ENCODE measurements at regions not wholly inside any gene's neighbourhood (a gene's known extent, or its start where the extent isn't known, plus 50 kb on each side); places are given as distances from the start of the nearest gene placed in this dataset.

- no peak overlapping the region for H3K4me3 ChIP-seq (ENCODE audit: low read depth, low read length)
- DNase-seq (ENCODE audit: low read depth) = no peak
- TF ChIP-seq POLR2A (IDR thresholded peaks at IDR 0.05; ENCODE audit: extremely low read depth, insufficient read length) (no peak), MAX (IDR thresholded peaks at IDR 0.05; ENCODE audit: low read depth, low read length) (no peak), CTCF (IDR thresholded peaks at IDR 0.05; ENCODE audit: low read depth, low read length) (no peak), MYC (IDR thresholded peaks at IDR 0.05; ENCODE audit: low read depth, low read length) (no peak)
Observed at GRCh38 chrX:14267216-14267615, 237.5 kb upstream of the GEMIN8 start.

GRCh38 chrX:14266705-14267104, 237.0 kb upstream of the GEMIN8 start:
- TF ChIP-seq MAX (IDR thresholded peaks at IDR 0.05; ENCODE audit: low read depth, low read length) (no peak), POLR2A (IDR thresholded peaks at IDR 0.05; ENCODE audit: extremely low read depth, insufficient read length) (no peak), MYC (IDR thresholded peaks at IDR 0.05; ENCODE audit: low read depth, low read length) (no peak), CTCF (IDR thresholded peaks at IDR 0.05; ENCODE audit: low read depth, low read length) (no peak)
- H3K4me3 ChIP-seq (ENCODE audit: low read depth, low read length) = no peak overlapping the region
- no peak for DNase-seq (ENCODE audit: low read depth)

- H3K4me3 ChIP-seq (ENCODE audit: low read depth, low read length) = no peak overlapping the region
- no peak for DNase-seq (ENCODE audit: low read depth)
- TF ChIP-seq CTCF (IDR thresholded peaks at IDR 0.05; ENCODE audit: low read depth, low read length) = no peak
- no peak for TF ChIP-seq MAX (IDR thresholded peaks at IDR 0.05; ENCODE audit: low read depth, low read length)
- TF ChIP-seq POLR2A (IDR thresholded peaks at IDR 0.05; ENCODE audit: extremely low read depth, insufficient read length) = no peak
- TF ChIP-seq MYC (IDR thresholded peaks at IDR 0.05; ENCODE audit: low read depth, low read length) = no peak
Observed at GRCh38 chrX:14243823-14244222, 214.1 kb upstream of the GEMIN8 start.

GRCh38 chrX:14235004-14235403, 205.3 kb upstream of the GEMIN8 start:
- no peak overlapping the region for H3K4me3 ChIP-seq (ENCODE audit: low read depth, low read length)
- DNase-seq (ENCODE audit: low read depth) = peak; percentile 10
- TF ChIP-seq POLR2A (IDR thresholded peaks at IDR 0.05; ENCODE audit: extremely low read depth, insufficient read length) = no peak
- no peak for TF ChIP-seq CTCF (IDR thresholded peaks at IDR 0.05; ENCODE audit: low read depth, low read length)

GRCh38 chrX:14232688-14233087, 203.0 kb upstream of the GEMIN8 start:
- no peak for DNase-seq (ENCODE audit: low read depth)
- TF ChIP-seq MYC (IDR thresholded peaks at IDR 0.05; ENCODE audit: low read depth, low read length) = no peak
- TF ChIP-seq MAX (IDR thresholded peaks at IDR 0.05; ENCODE audit: low read depth, low read length) = no peak
- no peak for TF ChIP-seq POLR2A (IDR thresholded peaks at IDR 0.05; ENCODE audit: extremely low read depth, insufficient read length)
- no peak for TF ChIP-seq CTCF (IDR thresholded peaks at IDR 0.05; ENCODE audit: low read depth, low read length)
- H3K4me3 ChIP-seq (ENCODE audit: low read depth, low read length) = no peak overlapping the region

- TF ChIP-seq MYC (IDR thresholded peaks at IDR 0.05; ENCODE audit: low read depth, low read length) = no peak
- no peak for TF ChIP-seq CTCF (IDR thresholded peaks at IDR 0.05; ENCODE audit: low read depth, low read length)
- no peak for TF ChIP-seq MAX (IDR thresholded peaks at IDR 0.05; ENCODE audit: low read depth, low read length)
- TF ChIP-seq POLR2A (IDR thresholded peaks at IDR 0.05; ENCODE audit: extremely low read depth, insufficient read length) = no peak
- DNase-seq (ENCODE audit: low read depth) = no peak
- H3K4me3 ChIP-seq (ENCODE audit: low read depth, low read length) = no peak overlapping the region
Observed at GRCh38 chrX:14228611-14229010, 198.9 kb upstream of the GEMIN8 start.
